Lower leg skin (tissue), 4 donors: ENCODE measurements at regions not wholly inside any gene's neighbourhood (a gene's known extent, or its start where the extent isn't known, plus 50 kb on each side); places are given as distances from the start of the nearest gene placed in this dataset.

ENCODE experiments used
- DNase-seq, 2 donors: peaks; one replicate each; pipeline ENCODE4 v3.0.0-alpha.2; 2019; ENCODE audit warnings: low spot score in 2 of 2
- H3K4me3 ChIP-seq: fragments of 200-600 bp; sonication (generic); 2 replicates; pipeline ENCODE4 v1.5.1; 2017; ENCODE audit warnings: mild to moderate bottlenecking, low read depth; ENCODE audit not compliant: poor library complexity, severe bottlenecking
- CTCF ChIP-seq, 3 donors: fragments of 450-650 bp; IDR thresholded peaks; one replicate each; pipeline ENCODE4 v1.5.1; 2016; ENCODE audit warnings: antibody characterized with exemption in 3 of 3, mild to moderate bottlenecking in 3 of 3, moderate library complexity in 2 of 3
- POLR2A ChIP-seq, 2 donors: fragments of 450-650 bp; IDR thresholded peaks; one replicate each; pipeline ENCODE4 v1.6.1; 2016 to 2017; ENCODE audit warnings: antibody characterized with exemption in 2 of 2, mild to moderate bottlenecking in 1 of 2, moderate library complexity in 1 of 2
- WGBS, 2 donors: methylation state at CpG; one replicate each; pipeline ENCODE4 v1.1.5; 2018; 5-methylcytosine and 5-hydroxymethylcytosine counted together
- intact Hi-C: fragments of 100-400 bp; cut with DNase I; formaldehyde crosslinking; loops from one replicate; pipeline ENCODE4 v1.15.0; 2023; ENCODE audit warnings: low total_unique reads

DNA sequence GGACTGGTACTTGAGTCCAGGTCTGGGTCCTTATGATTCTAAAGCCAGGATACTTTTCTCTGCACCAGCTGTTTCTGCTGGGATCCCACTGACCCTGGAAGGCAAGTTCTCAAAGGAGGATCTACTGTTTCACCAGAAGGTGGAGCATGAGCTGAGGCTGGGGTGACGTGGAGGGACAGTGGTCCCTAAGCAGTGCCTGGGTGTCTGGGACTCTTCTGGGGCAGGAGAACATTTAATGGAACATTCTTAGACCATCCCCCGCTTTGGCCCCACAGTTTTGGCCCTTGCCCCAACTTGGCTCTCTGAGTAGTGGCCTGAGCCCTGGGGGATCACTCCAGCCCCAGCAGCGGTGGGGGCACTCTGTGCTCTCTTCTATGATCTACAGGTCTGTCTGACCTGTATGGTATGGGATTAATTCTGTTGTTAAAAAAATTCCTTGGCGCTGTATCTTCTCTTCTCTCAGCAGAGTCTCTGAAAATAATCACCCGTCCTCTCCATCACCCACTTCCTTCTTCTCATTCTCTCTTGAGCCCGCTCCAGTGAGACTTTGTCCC is 60.3 kb upstream of the CSF3R start:
- no peak for TF ChIP-seq CTCF (IDR thresholded peaks at IDR 0.05)
- no peak for TF ChIP-seq POLR2A (IDR thresholded peaks at IDR 0.05)
- WGBS, 2 donors, result 57 to 60% methylated on average over 6 of the region's 6 CpGs

GRCh38 chr1:36542024-36542961 is 59.6 kb upstream of the CSF3R start:
- peak in 1 of 2 donors; percentile 53 for DNase-seq
- TF ChIP-seq CTCF (IDR thresholded peaks at IDR 0.05) (no peak), POLR2A (IDR thresholded peaks at IDR 0.05) (no peak)
- H3K4me3 ChIP-seq, result no peak overlapping the region
- WGBS, 2 donors, result 48 to 56% methylated on average over 13 of the region's 13 CpGs
- intact Hi-C loops, result no loop called here

More for the DNA sequence above, 60.3 kb upstream of the CSF3R start:
- intact Hi-C loops, result no loop called here
- no peak overlapping the region for H3K4me3 ChIP-seq
- peak in 1 of 2 donors; percentile 43 for DNase-seq

GRCh38 chr1:36540056-36540455 is 57.3 kb upstream of the CSF3R start:
- 69 to 73% methylated on average over 10 of the region's 10 CpGs for WGBS, 2 donors
- intact Hi-C loops, result no loop called here
- no peak for TF ChIP-seq CTCF (IDR thresholded peaks at IDR 0.05)
- TF ChIP-seq POLR2A (IDR thresholded peaks at IDR 0.05), result no peak
- H3K4me3 ChIP-seq, result no peak overlapping the region
- DNase-seq, result peak in 1 of 2 donors; percentile 50

- intact Hi-C loops, result no loop called here
- WGBS, 2 donors, result 83 to 85% methylated on average over 2 of the region's 2 CpGs
- no peak for TF ChIP-seq POLR2A (IDR thresholded peaks at IDR 0.05)
- TF ChIP-seq CTCF (IDR thresholded peaks at IDR 0.05), result no peak
- H3K4me3 ChIP-seq, result no peak overlapping the region
- DNase-seq, result peak in 1 of 2 donors; percentile 72
Observed at GRCh38 chr1:36539526-36539925, 56.8 kb upstream of the CSF3R start.

GRCh38 chr1:36537991-36538390 is 55.3 kb upstream of the CSF3R start:
- no peak for DNase-seq
- 62 to 71% methylated on average over 4 of the region's 4 CpGs for WGBS, 2 donors
- intact Hi-C loops, result no loop called here

More at GRCh38 chr1:36537991-36538390, 55.3 kb upstream of the CSF3R start:
- no peak overlapping the region for H3K4me3 ChIP-seq
- no peak for TF ChIP-seq CTCF (IDR thresholded peaks at IDR 0.05)
- no peak for TF ChIP-seq POLR2A (IDR thresholded peaks at IDR 0.05)
